ENCODE measurements at regions not wholly inside any gene's neighbourhood (a gene's known extent, or its start where the extent isn't known, plus 50 kb on each side); places are given as distances from the start of the nearest gene placed in this dataset.
"Not testable (repeated sequence)": the region's sequence is repeated elsewhere in the genome, so short reads cannot be mapped to it uniquely, and the experiment has no call there.

DNA sequence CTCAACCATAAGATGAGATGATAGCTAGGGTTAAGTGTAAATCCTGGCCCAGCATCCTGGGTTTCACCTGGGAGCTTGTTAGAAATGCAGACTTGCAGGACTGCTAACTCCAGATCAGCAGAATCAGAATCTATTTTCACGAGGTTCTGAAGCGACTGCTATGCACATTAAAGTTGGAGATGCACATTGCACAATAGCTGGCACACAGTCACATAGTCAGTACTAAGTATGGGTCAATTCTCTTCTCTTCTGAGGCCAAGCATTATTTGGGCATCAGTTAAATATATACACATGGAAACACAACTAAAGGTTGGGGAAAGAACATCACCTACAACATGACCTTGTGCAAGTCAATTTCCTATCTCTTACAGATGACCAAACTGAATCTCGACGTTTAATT is 155.1 kb upstream of the FGF13 start:
- in situ Hi-C loops (cut with HindIII; ENCODE audit: low pct_unique_long_range_greater_than_20kb, low sequenced_read_pairs) = no loop called here

GRCh38 chrX:138865093-138865649 is 153.7 kb upstream of the FGF13 start:
- in situ Hi-C loops (cut with HindIII; ENCODE audit: low pct_unique_long_range_greater_than_20kb, low sequenced_read_pairs) = no loop called here
- no peak for DNase-seq (ENCODE audit: low read depth)

More for the DNA sequence above, 155.1 kb upstream of the FGF13 start:
- DNase-seq (ENCODE audit: low read depth) = no peak

GRCh38 chrX:138859421-138859820 is 147.9 kb upstream of the FGF13 start:
- DNase-seq (ENCODE audit: low read depth) = no peak
- in situ Hi-C loops (cut with HindIII; ENCODE audit: low pct_unique_long_range_greater_than_20kb, low sequenced_read_pairs) = no loop called here

GRCh38 chrX:138858951-138859350 is 147.4 kb upstream of the FGF13 start:
- in situ Hi-C loops (cut with HindIII; ENCODE audit: low pct_unique_long_range_greater_than_20kb, low sequenced_read_pairs) = no loop called here

DNA sequence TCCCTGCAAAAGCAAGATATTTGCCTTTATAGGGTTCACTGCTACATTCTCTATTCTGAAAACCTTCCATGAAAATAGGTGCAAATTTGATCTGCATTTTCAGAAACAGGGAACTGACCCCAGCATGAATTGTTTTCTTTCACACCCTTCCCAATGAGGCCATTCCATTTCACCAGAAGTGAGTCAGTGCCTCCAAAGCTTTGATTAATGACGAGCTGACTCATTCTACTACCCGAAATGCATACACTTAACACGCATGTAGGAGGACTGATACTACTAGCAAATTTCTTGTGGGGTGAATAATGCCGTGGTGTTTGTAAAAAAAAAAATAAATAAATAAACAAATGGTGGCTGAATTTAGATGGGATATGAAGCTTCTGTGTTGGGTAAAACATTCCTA is 146.9 kb upstream of the FGF13 start:
- in situ Hi-C loops (cut with HindIII; ENCODE audit: low pct_unique_long_range_greater_than_20kb, low sequenced_read_pairs) = no loop called here
- peak; percentile 65 for DNase-seq (ENCODE audit: low read depth)

More at GRCh38 chrX:138858951-138859350, 147.4 kb upstream of the FGF13 start:
- no peak for DNase-seq (ENCODE audit: low read depth)

DNA sequence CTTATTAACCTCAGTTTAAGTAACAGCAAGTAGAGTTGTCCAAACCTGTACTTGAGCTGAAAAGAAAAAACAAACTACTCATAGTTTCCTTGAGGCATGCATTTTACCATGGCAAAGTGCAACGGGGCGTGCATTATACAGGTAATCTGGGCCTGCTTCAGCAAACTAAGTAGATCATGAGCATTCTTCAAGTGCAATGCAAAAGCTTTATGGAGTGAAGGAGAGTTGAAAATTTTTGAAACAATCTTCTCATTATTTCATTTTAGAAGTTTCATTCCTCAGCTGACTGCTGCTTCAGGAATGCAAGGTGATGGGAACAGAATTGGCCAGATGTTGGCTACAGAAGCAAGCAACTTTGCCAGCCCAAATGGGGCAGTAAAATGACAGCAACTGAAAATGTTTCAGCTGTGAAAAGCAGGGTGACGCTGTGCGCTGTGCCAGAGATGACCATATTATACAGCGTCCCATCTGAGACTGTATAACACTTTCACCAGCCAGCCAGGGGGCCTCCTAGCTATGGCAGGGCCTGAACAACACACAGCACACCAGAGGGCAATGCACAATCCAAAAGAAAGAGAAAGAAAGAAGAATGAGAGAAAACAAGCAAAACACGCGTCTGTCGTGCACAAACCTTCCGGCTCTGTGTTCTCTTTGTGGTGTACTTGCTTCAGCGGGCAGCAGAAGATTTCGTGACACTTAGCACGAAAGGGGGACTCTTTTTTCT is 145.5 kb upstream of the FGF13 start:
- peak; percentile 49 for DNase-seq (ENCODE audit: low read depth)
- in situ Hi-C loops (cut with HindIII; ENCODE audit: low pct_unique_long_range_greater_than_20kb, low sequenced_read_pairs) = no loop called here

- in situ Hi-C loops (cut with HindIII; ENCODE audit: low pct_unique_long_range_greater_than_20kb, low sequenced_read_pairs) = no loop called here
- no peak for DNase-seq (ENCODE audit: low read depth)
Observed at GRCh38 chrX:138853936-138854335, 142.4 kb upstream of the FGF13 start.

DNA sequence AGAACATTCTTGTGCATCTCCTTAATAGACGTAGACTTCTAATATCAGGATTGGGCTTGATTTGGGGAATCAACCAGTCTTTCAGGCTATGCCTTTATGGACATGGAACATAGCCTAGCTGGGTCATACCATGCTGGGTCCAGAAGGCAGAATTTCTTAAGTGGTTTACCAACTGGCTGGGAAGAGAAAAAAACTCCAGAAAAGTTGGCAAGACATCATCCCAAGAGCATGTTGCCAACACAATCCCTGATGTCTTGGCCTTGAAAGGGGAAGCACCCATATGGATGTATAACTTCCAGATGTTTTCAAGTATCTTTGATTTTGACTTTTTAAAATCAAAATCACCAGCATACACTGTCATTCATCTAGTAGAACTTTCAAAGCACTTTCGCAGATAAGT is 138.0 kb upstream of the FGF13 start:
- no peak for DNase-seq (ENCODE audit: low read depth)
- in situ Hi-C loops (cut with HindIII; ENCODE audit: low pct_unique_long_range_greater_than_20kb, low sequenced_read_pairs) = no loop called here

GRCh38 chrX:138847930-138848329 is 136.4 kb upstream of the FGF13 start:
- peak; percentile 15 for DNase-seq (ENCODE audit: low read depth)
- in situ Hi-C loops (cut with HindIII; ENCODE audit: low pct_unique_long_range_greater_than_20kb, low sequenced_read_pairs) = no loop called here

DNA sequence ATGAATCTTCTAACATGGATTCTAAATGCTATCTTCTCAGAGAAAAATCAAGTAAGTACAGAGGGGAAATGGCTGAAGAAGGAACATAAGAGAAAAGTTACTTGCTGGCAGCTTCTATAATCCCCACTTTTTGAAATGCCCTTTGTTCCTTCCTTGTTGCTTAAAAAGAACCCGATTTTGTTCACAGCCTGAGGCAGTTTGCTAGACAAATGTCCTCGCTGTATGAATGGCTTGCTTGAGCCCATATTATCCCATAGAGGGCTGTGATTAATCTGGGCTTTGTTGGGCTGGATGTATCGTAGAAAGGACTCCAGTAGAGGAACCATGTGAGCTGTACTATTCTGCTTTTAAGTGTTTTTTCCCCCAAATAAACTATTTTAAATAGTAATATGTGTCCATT is 134.3 kb upstream of the FGF13 start:
- DNase-seq (ENCODE audit: low read depth) = no peak
- in situ Hi-C loops (cut with HindIII; ENCODE audit: low pct_unique_long_range_greater_than_20kb, low sequenced_read_pairs) = no loop called here

DNA sequence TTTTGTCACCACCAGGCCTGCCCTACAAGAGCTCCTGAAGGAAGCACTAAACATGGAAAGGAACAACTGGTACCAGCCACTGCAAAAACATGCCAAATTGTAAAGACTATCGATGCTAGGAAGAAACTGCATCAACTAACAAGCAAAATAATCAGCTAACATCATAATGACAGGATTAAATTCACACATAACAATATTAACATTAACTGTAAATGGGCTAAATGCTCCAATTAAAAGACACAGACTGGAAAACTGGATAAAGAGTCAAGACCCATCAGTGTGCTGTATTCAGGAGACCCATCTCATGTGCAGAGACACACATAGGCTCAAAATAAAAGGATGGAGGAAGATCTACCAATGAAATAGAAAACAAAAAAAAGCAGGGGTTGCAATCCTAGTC is 95.9 kb upstream of the FGF13 start:
- DNase-seq (ENCODE audit: low read depth); in situ Hi-C loops (cut with HindIII; ENCODE audit: low pct_unique_long_range_greater_than_20kb, low sequenced_read_pairs): not testable (repeated sequence)

DNA sequence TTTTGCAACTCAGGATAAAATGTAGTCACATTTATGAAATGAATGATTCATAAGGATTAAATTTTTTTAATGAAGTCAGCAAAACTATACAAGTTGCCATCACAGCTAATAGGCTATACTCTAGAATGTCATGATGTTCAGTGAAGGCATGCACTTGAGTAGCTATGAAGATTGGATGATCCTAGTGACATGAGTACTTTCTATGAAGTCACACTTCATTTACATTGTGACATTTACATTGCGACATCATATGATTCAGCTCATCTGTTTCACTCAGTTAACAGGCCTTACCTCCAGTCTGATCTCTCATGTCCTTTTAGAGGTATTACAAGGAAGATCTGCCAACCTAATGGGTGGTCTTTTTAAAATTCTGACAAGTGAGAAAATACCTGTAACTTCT is 82.7 kb upstream of the FGF13 start:
- DNase-seq (ENCODE audit: low read depth) = no peak
- in situ Hi-C loops (cut with HindIII; ENCODE audit: low pct_unique_long_range_greater_than_20kb, low sequenced_read_pairs) = no loop called here

- no peak for DNase-seq (ENCODE audit: low read depth)
- in situ Hi-C loops (cut with HindIII; ENCODE audit: low pct_unique_long_range_greater_than_20kb, low sequenced_read_pairs) = no loop called here
Observed at GRCh38 chrX:138791551-138791950, 80.0 kb upstream of the FGF13 start.

GRCh38 chrX:138788771-138789170 is 77.3 kb upstream of the FGF13 start:
- in situ Hi-C loops (cut with HindIII; ENCODE audit: low pct_unique_long_range_greater_than_20kb, low sequenced_read_pairs) = no loop called here
- DNase-seq (ENCODE audit: low read depth) = no peak

DNA sequence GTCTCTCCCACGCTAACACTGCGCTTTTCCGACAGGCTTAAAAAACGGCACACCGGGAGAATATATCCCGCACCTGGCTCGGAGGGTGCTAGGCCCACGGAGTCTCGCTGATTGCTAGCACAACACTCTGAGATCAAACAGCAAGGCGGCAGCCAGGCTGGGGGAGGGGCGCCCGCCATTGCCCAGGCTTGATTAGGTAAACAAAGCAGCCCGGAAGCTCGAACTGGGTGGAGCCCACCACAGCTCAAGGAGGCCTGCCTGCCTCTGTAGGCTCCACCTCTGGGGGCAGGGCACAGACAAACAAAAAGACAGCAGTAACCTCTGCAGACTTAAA is 67.0 kb upstream of the FGF13 start:
- in situ Hi-C loops (cut with HindIII; ENCODE audit: low pct_unique_long_range_greater_than_20kb, low sequenced_read_pairs); DNase-seq (ENCODE audit: low read depth): not testable (repeated sequence)

DNA sequence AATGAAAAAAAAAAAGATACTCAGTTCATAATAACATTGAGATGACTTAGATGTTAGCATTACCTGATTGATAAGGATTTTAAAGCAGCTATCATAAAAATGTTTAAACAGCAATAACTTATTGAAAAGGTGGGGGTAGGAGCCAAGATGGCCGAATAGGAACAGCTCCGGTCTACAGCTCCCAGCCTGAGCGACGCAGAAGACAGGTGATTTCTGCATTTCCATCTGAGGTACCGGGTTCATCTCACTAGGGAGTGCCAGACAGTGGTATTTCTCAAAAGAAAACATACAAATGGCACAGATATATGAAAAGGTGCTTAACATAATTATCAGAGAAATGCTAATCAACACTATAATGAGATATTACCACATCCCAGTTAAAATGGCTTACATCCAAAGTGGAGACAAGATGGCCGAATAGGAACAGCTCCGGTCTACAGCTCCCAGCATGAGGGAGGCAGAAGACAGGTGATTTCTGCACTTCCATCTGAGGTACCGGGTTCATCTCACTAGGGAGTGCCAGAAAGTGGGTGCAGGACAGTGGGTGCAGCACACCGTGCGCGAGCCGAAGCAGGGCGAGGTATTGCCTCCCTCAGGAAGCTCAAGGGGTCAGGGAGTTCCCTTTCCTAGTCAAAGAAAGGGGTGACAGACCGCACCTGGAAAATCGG is 66.5 kb upstream of the FGF13 start:
- in situ Hi-C loops (cut with HindIII; ENCODE audit: low pct_unique_long_range_greater_than_20kb, low sequenced_read_pairs) = not testable (repeated sequence)

GRCh38 chrX:138777230-138777629 is 65.7 kb upstream of the FGF13 start:
- in situ Hi-C loops (cut with HindIII; ENCODE audit: low pct_unique_long_range_greater_than_20kb, low sequenced_read_pairs) = no loop called here
- no peak for DNase-seq (ENCODE audit: low read depth)

More for the DNA sequence above, 66.5 kb upstream of the FGF13 start:
- DNase-seq (ENCODE audit: low read depth) = not testable (repeated sequence)

DNA sequence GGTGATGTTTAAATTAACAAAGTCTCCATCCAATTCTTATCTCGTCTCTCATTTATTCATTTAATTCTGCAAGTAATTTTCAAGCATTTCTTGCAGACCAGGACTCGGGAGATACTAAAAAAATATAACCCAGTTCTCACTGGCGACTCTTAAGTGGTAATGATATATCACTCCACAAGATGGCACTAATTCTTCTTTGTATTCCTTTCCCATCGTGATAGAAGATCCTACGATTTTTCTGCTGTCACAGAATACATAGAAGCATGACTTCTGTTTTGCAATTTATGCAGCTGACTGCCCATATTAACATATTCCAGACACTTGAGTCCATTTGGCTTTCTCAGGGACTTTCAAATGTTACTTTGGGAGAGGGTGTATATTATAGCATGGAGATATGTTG is 64.0 kb upstream of the FGF13 start:
- in situ Hi-C loops (cut with HindIII; ENCODE audit: low pct_unique_long_range_greater_than_20kb, low sequenced_read_pairs) = no loop called here
- DNase-seq (ENCODE audit: low read depth) = peak; percentile 25

GRCh38 chrX:138771047-138771446 is 59.5 kb upstream of the FGF13 start:
- DNase-seq (ENCODE audit: low read depth) = no peak
- in situ Hi-C loops (cut with HindIII; ENCODE audit: low pct_unique_long_range_greater_than_20kb, low sequenced_read_pairs) = no loop called here

GRCh38 chrX:138769918-138770317 is 58.4 kb upstream of the FGF13 start:
- DNase-seq (ENCODE audit: low read depth) = no peak
- in situ Hi-C loops (cut with HindIII; ENCODE audit: low pct_unique_long_range_greater_than_20kb, low sequenced_read_pairs) = no loop called here
